Islet of Langerhans (tissue), 1 donor: ENCODE measurements at regions not wholly inside any gene's neighbourhood (a gene's known extent, or its start where the extent isn't known, plus 50 kb on each side); places are given as distances from the start of the nearest gene placed in this dataset.
"Not testable (repeated sequence)": the region's sequence is repeated elsewhere in the genome, so short reads cannot be mapped to it uniquely, and the experiment has no call there.

Experiments used
- FAIRE-seq: peaks from one replicate; lab custom pipeline; 2011; peaks lifted over from hg19 to GRCh38; lab: Jason Lieb, UNC

DNA sequence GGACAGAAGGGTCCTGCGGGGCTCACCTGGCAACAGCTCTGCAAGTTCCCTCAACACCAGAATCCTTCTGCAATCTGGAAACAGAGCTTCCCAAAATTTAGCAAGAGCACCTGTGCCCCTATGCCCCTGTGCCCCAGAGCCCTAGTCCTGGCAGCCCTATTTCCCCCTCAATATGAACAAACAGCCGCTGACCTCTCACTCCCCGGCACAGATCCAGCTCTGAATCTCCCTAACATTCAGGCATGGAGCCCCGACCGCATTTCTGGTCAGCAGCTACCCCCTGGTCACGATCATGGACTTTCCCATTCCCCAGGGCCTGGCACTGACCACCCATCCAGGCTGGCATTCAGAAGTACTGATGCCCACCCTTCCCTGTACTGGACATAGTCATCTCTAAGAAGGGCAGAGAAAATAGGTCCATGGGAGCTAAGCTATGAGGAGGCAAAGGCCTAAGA, 110.8 kb upstream of the SMURF2 start:
- FAIRE-seq: no peak

DNA sequence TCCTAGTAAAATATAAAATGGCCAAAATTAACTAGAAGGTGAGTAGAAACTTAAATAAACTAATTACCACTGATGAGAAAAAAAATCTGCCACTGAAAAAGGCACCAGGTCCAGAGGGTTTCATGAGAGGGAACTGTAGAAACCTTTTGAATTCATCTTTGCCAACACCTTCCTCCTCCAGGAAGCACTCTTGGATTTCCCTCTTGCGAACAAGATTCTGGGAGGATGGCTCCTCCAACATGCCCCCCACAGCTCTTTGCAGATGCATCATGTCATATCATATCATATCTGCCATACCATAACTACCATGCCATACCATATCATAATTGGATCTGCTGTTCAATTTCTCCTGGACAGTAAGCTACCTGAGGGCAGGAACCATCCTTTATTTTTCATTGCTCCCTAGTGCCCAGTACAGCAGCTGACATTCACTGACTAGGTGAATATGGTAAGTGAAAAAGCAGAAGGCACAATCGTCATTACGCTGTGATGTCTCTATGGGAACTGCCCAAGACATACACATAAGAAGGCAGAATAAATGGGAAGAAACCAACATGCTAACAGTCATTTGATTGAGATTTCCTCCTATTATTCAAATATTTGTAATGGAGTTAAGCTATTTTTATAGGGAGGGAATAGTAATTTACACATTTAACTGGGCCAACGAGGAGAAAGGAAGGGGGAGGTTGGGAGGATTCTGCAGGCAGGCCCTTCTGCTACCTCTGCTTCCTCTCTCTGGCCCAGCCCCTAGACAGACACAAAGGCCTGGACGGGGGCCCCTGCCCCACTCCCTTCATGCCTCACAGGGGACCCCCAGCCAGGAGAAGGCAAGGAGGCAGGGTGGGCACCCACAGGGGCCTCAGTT, 110.1 kb upstream of the SMURF2 start:
- FAIRE-seq: no peak

DNA sequence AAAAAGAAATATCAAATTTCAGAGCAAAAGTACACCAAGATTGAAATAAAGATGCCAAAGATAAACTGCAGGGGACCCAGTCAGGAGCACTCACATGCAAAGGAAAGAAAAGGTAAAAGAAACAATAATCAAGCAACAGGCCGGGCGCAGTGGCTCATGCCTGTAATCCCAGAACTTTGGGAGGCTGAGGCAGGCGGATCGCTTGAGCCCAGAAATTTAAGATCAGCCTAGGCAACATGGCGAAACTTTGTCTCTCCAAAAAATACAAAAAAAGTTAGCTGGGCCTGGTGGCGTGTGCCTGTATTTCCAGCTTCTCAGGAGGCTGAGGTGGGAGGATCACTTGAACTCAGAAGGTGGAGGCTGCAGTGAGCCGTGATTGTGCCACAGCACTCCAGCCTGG, 107.6 kb upstream of the SMURF2 start:
- no peak for FAIRE-seq

DNA sequence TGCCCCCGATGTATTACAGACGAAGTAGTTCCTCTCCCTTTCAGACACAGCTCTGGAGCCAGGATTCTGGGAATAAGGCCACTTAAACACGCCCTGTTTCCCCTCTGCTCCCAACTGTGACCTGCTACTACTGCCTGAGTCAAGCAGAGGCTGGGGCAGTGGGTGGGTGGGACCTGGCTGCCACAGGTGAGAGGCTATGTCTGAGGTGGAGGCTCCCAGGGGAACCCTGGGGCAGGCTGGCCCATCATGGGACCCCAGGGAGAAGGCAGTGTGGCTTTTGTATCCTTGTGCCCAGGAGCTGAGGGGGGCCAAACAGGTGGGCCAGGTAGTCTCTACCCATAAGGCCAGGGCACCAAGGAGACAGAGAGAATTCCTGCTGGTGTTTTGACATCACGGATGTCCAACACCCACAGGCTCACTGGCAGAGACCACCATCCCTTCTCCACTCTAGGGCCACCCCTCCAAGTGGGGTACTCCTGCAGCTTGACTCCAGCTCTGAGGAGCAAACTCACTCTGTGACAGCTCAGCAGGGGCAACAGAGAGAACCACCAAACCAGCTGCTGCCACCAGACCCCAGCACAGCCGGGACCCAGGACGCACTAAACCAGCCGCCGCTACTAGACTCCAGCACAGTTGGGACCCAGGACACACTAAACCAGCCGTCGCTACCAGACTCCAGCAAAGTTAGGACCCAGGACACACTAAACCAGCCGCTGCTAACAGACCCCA, 105.3 kb upstream of the SMURF2 start:
- no peak for FAIRE-seq

DNA sequence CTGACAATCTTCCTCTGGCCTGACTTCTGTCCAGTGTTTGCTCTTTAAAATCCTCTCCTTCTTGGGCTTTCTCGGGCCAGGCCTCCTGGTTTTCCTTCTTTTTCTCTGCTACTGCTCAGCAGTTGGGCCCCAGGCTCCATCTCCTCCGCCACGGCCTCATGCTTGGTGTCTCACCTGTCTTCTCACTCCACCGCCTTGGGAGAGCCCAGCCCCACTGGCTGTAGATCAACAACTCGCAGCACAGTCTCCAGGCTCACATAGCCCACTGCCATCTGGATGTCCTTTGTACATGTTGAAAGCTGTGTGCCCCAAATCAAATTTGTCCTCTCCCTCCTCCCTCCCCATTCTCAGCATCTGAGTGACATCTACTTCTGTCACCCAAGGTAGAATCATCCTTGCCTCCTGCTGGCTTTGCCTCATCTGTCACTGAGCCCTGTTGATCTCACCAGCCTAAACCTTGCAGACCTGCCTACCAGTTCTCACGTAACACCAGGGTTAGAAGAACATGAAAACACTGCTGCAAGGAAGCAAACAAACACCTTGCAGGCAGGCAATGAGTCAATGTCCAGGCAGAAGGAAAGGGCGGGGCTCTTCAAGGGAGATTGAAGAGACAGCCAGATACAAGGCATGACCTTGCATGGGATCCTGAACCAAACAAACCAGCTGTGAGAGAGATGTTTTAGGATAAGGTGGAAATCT, 103.2 kb upstream of the SMURF2 start:
- no peak for FAIRE-seq

DNA sequence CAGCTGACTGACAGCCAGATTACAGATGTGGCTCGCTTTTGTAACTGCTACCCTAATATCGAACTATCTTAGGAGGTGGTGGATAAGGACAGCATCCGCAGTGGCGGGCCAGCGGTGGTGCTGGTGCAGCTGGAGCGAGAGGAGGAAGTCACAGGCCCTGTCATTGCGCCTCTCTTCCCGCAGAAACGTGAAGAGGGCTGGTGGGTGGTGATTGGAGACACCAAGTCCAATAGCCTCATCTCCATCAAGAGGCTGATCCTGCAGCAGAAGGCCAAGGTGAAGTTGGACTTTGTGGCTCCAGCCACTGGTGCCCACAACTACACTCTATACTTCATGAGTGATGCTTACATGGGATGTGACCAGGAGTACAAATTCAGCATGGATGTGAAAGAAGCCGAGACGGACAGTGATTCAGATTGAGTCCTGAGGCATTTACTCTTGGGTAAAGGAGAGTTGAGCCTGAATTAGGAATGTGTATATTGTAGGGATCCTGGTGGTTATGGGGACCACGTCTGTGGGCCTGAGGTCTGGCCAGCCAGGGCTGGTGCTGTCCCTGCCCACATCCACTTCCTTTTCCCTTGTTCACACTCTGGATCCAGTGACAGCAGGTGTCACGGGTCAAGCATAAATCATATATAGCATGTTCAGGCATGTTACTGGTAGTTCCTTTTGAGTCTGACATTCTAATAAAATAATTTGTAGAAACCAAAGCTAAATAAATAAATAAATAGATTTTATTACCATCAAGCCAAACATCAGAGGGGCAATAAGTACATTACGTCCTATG, 89.0 kb upstream of the SMURF2 start:
- FAIRE-seq: no peak

DNA sequence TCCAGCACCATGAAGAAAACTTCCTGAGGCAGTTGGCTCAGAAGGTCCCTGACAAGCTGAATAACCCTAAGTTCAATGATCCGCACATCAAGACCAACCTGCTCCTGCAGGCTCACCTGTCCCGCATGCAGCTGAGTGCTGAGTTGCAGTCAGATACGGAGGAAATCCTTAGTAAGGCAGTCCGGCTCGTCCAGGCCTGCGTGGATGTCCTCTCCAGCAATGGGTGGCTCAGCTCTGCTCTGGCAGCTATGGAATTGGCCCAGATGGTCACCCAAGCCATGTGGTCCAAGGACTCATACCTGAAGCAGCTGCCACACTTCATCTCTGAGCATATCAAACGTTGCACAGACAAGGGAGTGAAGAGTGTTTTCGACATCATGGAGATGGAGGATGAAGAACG, 88.4 kb upstream of the SMURF2 start:
- FAIRE-seq: no peak

DNA sequence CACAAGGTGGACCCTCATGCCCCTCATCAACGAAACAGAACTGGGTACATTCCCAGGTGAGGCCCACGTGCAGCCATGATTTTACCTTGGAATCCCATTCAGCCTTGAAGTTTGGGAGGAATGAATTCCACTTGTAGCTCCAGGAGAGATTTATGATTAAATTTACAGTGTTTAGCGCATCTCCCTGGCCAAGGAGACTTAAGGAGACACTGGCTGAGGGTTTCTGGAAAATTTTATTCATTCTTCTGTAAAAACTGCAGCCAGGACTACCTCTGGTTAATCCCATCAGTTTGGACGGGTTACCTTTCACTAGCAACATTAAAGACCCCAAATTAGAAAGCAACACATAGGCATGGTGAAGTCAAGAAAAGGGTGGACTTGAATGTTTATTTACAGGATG, 87.2 kb upstream of the SMURF2 start:
- no peak for FAIRE-seq

DNA sequence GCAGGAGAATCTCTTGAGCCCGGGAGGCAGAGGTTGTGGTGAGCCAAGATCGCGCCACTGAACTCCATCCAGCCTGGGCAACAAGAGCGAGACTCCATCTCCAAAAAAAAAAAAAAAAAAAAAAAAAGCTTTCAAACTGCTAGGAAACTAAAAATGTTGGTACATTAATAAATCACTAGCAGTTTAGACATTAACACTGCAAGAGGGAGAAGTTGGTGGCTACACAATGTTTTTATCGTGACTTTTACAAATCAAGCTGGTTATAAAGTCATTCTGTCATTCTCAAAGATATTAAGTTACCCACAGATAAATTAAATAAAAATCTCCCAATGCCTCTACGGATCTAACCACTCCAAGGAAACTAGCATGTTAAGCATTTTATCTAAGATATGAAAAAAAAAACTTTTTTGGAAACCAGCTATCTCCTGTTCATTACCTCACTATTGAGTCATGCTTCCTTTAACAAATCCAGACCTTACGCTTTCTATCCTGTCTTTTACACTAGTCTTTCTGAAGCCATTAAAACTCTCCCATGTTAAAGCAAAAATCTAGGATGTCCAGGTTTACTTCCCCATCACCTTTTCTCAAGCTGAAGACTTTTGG, 85.9 kb upstream of the SMURF2 start:
- no peak for FAIRE-seq

DNA sequence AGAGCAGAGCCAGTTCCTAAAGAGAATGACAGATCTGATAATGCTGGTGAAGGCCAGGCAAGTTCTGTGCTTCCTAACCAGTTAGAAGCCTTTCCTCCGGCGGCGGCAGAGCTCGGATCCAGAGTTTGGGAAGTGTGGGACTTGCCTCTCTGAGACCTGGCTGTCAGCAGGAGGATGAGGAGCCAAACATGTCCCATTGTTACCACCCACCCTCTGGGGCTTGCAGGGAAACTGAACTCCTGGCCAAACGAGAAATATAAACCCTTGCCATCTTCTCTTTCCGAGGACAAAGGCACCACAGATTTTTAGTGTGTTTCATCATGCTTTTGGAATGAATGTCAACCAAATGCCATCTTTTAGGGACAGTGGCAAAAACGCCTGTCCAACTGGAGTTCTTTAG, 80.2 kb upstream of the SMURF2 start:
- no peak for FAIRE-seq

DNA sequence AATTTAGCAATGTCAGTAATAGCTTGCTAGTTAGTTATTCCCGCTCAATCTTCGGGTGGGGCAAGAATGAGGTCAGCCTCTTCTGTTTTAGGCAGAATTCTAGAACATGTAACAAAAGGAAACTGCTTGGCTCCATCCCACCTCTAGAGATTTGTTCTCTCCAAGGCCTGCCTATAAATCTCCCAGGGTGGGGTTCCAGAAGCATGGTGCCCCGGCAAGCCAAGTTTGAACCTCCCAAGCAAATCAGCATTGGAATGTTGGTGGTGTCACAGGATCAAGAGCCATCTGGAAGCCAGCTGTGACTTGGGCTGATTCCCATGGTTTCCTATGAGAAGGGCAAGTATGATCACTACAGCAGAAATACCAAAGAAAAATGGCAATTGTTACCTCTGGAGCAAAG, 79.8 kb upstream of the SMURF2 start:
- FAIRE-seq: not testable (repeated sequence)

DNA sequence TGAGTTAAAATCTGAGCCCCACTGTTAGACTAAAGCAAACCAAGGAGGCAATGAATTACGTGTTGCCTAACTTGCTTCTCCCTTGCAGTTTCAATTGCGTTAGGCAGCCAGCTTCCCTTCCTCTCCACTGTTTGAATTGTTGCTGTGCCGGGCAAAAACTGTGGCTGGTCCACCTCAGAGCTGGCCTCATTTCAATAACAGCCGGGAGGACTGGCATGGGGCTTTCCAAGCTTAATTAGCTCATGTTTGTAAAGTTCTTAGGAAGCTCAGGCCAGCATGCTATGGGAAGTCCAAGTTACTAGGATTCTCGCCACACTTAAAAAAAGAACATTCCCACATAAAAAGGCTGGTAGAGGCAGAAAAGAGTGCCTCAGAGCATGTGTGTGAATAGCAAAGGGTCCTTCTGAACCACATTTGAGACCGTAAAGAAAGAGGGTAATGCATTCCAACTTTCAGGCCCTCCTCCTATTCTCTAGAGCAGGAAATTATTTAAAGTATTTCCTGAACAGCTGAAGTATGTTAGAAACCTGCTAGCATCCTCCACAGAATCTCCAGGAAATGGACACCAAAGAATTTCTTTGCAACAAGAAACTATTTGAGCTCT, 79.0 kb upstream of the SMURF2 start:
- FAIRE-seq: no peak

DNA sequence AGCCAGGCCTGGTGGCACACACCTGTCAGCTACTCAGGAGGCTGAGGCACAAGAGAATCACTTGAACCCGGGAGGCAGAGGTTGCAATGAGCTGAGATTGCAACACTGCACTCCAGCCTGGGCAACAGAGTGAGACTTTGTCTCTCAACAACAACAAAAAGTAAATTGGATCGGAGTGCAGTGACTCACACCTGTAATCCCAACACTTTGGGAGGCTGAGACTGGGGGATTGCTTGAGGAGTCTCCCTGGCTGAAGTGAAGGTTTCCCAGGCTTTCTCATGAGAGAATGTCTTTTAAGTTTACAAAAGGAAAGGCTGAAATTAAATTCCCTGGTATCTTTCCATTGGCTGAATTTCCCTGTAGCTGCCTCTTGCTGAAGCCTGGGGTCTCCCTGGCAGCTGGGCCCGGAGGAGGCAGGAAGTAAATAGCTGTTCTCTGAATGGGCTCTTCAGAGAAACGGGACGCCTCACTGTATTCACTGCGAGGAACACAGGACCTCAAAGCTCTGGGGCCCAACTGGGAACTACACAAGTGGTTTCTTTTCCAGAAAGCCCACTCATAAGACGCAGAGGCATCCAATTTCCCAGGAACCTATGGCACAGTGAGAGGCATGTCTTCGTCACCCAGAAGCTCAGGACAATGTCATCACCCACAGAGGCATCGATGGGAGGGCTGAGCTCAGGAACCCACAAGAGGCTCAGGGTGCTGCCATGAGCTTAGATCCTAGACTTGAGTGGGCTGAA, 77.4 kb upstream of the SMURF2 start:
- no peak for FAIRE-seq

DNA sequence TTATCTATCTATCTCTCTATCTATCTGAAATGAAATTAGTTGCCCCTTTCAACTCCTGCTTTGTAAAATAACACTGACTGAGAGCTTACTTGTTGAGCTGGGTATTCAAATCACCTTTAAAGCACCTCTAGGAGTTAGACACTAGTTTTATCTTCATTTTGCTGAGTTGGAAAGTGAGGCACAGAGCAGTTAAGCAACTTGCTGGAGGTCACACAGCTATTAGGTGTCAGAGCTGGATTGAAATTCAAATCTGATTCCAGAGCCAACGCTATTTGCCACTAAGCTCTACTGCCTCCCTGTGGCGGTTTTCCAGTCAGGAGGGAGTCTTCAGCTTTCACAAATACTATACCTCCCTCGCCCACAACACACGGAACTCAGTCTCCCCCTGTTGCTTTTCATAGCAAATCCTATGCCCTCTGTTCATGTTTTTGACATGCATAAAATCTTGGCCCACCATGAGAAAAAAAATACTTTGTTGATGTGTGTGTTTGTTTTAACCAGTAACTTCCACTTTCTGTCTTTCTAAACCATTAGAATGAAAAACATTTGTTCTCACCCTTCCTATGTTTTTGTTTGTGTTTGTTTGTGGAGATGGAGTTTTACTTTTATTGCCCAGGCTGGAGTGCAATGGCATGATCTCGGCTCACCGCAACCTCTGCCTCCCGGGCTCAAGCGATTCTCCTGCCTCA, 74.8 kb upstream of the SMURF2 start:
- no peak for FAIRE-seq

DNA sequence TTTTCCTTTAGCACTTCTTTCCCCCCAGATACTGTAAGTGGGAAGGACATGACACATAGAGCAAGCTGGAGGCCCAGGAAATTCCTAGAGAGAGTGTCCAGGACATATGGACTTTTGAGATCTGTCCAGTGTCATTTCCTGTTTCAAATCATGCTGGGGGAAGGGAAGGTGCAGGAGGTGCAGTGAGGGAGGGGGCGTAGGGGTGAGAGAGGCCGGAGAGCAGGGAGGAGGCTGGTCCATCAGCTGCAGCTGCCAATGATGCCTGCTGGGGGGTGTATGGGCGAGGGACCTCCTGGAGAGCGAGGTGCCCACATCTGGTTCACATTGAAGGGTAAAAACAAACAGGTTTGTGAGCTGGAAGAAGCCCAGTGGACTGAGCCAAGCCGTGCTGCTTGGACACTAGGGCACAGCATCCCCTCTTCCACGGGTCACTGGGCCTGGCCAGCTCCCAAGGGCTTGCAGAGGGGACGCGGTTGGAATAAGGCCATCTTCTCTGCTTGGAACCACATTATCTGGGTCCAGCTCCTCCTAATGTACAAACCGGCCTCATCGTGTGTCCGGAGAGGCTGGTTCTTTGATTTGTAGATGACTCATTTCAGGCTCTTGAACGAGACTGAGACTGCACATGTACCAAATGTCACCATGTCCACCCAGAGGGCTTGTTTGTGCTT, 70.4 kb upstream of the SMURF2 start:
- no peak for FAIRE-seq

DNA sequence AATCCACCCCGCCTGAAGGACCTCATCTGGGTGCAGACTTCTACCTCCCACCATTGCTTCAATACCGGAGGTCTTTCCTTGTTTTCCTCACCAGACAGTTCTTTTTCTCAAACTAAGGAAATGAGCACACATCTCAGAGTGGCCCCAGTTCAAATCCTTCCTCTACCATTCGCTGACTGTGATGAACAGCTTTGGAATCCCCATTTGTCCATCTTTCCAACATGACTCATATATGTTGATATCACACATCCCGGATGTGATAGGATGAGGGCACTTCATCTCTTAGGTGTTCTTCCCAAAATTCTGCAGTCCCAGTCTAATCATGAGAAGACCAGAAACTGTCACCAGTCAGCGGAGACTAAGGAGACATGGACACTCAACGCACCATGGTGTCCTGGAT, 67.9 kb upstream of the SMURF2 start:
- not testable (repeated sequence) for FAIRE-seq

DNA sequence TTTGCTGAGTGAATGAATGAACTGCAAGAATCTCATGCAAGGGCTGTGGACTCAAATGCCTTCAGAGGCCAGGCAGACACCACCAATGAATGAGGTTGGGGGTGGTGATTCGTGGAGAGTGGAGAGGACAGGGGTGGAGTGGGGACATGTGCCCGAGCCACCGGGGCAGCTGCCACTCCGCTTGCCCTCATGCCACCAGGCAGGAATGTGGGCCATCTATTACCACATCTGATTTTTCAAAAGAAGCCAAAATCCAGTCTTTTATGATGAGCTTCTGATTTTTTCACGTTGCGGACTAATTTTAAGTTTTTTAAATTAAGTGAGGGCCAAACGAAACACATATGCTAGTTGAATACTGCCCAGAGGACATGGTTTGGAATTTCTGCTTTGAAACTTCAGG, 67.1 kb upstream of the SMURF2 start:
- FAIRE-seq: no peak

DNA sequence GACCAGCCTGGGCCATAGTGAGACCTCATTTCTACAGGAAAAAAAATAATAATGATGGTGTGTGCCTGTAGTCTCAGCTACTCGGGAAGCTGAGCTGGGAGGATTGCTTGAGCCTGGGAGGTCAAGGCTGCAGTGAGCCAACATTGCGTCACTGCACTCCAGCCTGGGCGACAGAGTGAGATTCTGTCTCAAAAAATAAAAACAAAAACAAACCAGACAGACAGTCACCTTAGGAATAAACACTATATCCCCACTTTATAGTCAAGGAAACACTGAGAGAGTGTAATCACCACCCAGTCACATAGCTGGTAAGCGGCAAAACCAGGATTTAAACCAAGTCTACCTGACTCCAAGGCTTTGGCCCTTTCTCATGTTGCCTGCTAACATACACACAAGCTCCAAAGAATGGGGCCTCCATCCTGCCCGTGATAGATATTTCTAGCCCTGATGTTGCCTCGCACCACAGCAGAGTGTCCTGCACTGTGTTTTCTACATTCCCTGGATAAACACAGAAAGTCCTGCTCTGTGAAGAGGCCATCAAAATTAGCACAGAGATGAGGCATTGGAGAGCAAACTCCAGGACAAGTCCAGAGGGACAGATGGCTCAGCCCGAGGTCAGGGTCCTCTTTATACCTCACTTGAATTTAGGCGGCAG, 66.1 kb upstream of the SMURF2 start:
- FAIRE-seq: no peak

DNA sequence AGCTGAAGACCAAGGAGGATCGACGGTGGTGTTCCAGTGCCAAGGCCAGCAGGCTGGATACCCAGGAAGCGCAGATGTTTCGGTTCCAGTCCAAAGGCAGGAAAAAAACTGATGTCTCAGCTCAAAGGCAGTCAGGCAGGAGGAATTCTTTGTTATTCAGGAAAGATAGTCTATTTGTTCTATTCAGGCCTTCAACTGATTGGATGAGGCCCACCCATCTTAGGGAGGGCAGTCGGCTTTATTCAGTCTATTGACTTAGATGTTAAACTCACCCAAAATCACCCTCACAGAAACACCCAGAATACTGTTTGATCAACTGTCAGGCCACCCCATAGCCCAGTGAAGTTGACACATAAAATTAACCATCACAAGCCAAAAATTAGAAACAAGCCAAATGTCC, 63.9 kb upstream of the SMURF2 start:
- not testable (repeated sequence) for FAIRE-seq
